Renal pelvis (tissue), 1 donor: ENCODE measurements at regions not wholly inside any gene's neighbourhood (a gene's known extent, or its start where the extent isn't known, plus 50 kb on each side); places are given as distances from the start of the nearest gene placed in this dataset.

Experiments
- DNase-seq: peaks from one replicate; pipeline ENCODE4 v3.0.0-alpha.2; 2013

GRCh38 chr11:28482666-28483065, 374.5 kb downstream of the METTL15 start:
- DNase-seq = no peak

- DNase-seq = no peak
Measured at GRCh38 chr11:28481616-28482480, 373.7 kb downstream of the METTL15 start.

- no peak for DNase-seq
Measured at GRCh38 chr11:28480406-28480805, 372.2 kb downstream of the METTL15 start.

- no peak for DNase-seq
Measured at GRCh38 chr11:28476864-28477263, 368.7 kb downstream of the METTL15 start.

- peak; percentile 4 for DNase-seq
Measured at GRCh38 chr11:28476049-28476448, 367.9 kb downstream of the METTL15 start.

GRCh38 chr11:28472904-28473303, 364.7 kb downstream of the METTL15 start:
- no peak for DNase-seq

- no peak for DNase-seq
Measured at GRCh38 chr11:28471537-28471936, 363.3 kb downstream of the METTL15 start.

- no peak for DNase-seq
Measured at GRCh38 chr11:28470180-28470579, 362.0 kb downstream of the METTL15 start.

- DNase-seq = no peak
Measured at GRCh38 chr11:28466506-28466905, 358.3 kb downstream of the METTL15 start.

- DNase-seq = no peak
Measured at GRCh38 chr11:28464252-28464867, 356.2 kb downstream of the METTL15 start.

GRCh38 chr11:28463826-28464225, 355.6 kb downstream of the METTL15 start:
- DNase-seq = no peak

- no peak for DNase-seq
Measured at GRCh38 chr11:28461846-28462245, 353.7 kb downstream of the METTL15 start.

- DNase-seq = no peak
Measured at GRCh38 chr11:28461338-28461737, 353.1 kb downstream of the METTL15 start.

GRCh38 chr11:28460348-28460747, 352.2 kb downstream of the METTL15 start:
- no peak for DNase-seq

GRCh38 chr11:28459912-28460311, 351.7 kb downstream of the METTL15 start:
- no peak for DNase-seq

GRCh38 chr11:28457481-28458065, 349.4 kb downstream of the METTL15 start:
- DNase-seq = no peak

GRCh38 chr11:28448186-28448585, 340.0 kb downstream of the METTL15 start:
- no peak for DNase-seq

GRCh38 chr11:28447226-28447625, 339.0 kb downstream of the METTL15 start:
- no peak for DNase-seq

- no peak for DNase-seq
Measured at GRCh38 chr11:28442131-28442530, 333.9 kb downstream of the METTL15 start.

- DNase-seq = no peak
Measured at GRCh38 chr11:28439403-28439802, 331.2 kb downstream of the METTL15 start.

GRCh38 chr11:28420099-28420498, 311.9 kb downstream of the METTL15 start:
- DNase-seq = no peak

GRCh38 chr11:28417601-28418323, 309.6 kb downstream of the METTL15 start:
- no peak for DNase-seq
